NCI-H2081 treated with DMSO at 0.1 percent for 48 hours (cell line): ENCODE measurements at regions not wholly inside any gene's neighbourhood (a gene's known extent, or its start where the extent isn't known, plus 50 kb on each side); places are given as distances from the start of the nearest gene placed in this dataset.

Experiments
- DNase-seq: peaks from one replicate; lab custom pipeline; 2025; lab: John Stamatoyannopoulos, UW

GRCh38 chr13:40192452-40192851, 474.0 kb downstream of the FOXO1 start:
- DNase-seq, result no peak

- no peak for DNase-seq
Observed at GRCh38 chr13:40192858-40193257, 473.6 kb downstream of the FOXO1 start.

GRCh38 chr13:40193286-40194223, 472.9 kb downstream of the FOXO1 start:
- DNase-seq, result no peak

GRCh38 chr13:40194224-40194806, 472.1 kb downstream of the FOXO1 start:
- no peak for DNase-seq

GRCh38 chr13:40197049-40197448, 469.4 kb downstream of the FOXO1 start:
- DNase-seq, result no peak

- DNase-seq, result no peak
Observed at GRCh38 chr13:40197936-40198595, 468.4 kb downstream of the FOXO1 start.

GRCh38 chr13:40200273-40200978, 466.0 kb downstream of the FOXO1 start:
- no peak for DNase-seq

- DNase-seq, result no peak
Observed at GRCh38 chr13:40204246-40204645, 462.2 kb downstream of the FOXO1 start.

GRCh38 chr13:40205771-40206240, 460.6 kb downstream of the FOXO1 start:
- DNase-seq, result no peak

- DNase-seq, result no peak
Observed at GRCh38 chr13:40206241-40207000, 460.0 kb downstream of the FOXO1 start.

GRCh38 chr13:40207001-40207478, 459.4 kb downstream of the FOXO1 start:
- no peak for DNase-seq

GRCh38 chr13:40208517-40208916, 457.9 kb downstream of the FOXO1 start:
- DNase-seq, result no peak

- no peak for DNase-seq
Observed at GRCh38 chr13:40210865-40211585, 455.4 kb downstream of the FOXO1 start.

GRCh38 chr13:40211586-40211968, 454.9 kb downstream of the FOXO1 start:
- DNase-seq, result no peak

GRCh38 chr13:40213779-40214178, 452.7 kb downstream of the FOXO1 start:
- DNase-seq, result no peak

- DNase-seq, result no peak
Observed at GRCh38 chr13:40215311-40215710, 451.1 kb downstream of the FOXO1 start.

GRCh38 chr13:40215747-40216146, 450.7 kb downstream of the FOXO1 start:
- DNase-seq, result no peak

GRCh38 chr13:40217675-40218074, 448.8 kb downstream of the FOXO1 start:
- no peak for DNase-seq

GRCh38 chr13:40220299-40220935, 446.0 kb downstream of the FOXO1 start:
- DNase-seq, result no peak

GRCh38 chr13:40221131-40221459, 445.3 kb downstream of the FOXO1 start:
- DNase-seq, result no peak
